Psoas muscle (tissue), 7 donors: ENCODE measurements at regions not wholly inside any gene's neighbourhood (a gene's known extent, or its start where the extent isn't known, plus 50 kb on each side); places are given as distances from the start of the nearest gene placed in this dataset.

ENCODE experiments used
- ATAC-seq, 4 donors: fragments of 200-7000 bp; cut with Tn5 transposase; one replicate each; pipeline ENCODE4 v1.9.1; 2020; ENCODE audit warnings: moderate library complexity in 3 of 4, mild to moderate bottlenecking in 2 of 4
- DNase-seq, 2 donors: peaks; one replicate each; pipeline ENCODE4 v3.0.0-alpha.2; 2020
- H3K27ac ChIP-seq: fragments of 200-600 bp; one replicate; pipeline ENCODE4 v1.8.0; 2022
- H3K27me3 ChIP-seq, 3 donors: fragments of 200-600 bp in 1 of 3; one replicate each; pipeline versions ENCODE4 v1.6.1 to v1.8.0; 2013 to 2022; ENCODE audit warnings: low read length in 2 of 3, mild to moderate bottlenecking in 2 of 3, moderate library complexity in 1 of 3; ENCODE audit not compliant: insufficient read depth in 3 of 3
- H3K36me3 ChIP-seq, 2 donors: fragments of 200-600 bp in 1 of 2; one replicate each; pipeline versions ENCODE4 v1.6.1 to v1.8.0; 2013 to 2022; ENCODE audit warnings: low read depth in 1 of 2, mild to moderate bottlenecking in 1 of 2, moderate library complexity in 1 of 2; ENCODE audit not compliant: insufficient read depth in 1 of 2
- H3K4me1 ChIP-seq: fragments of 200-600 bp; one replicate; pipeline ENCODE4 v1.8.0; 2022
- H3K4me3 ChIP-seq: fragments of 200-600 bp; one replicate; pipeline ENCODE4 v1.8.0; 2022; ENCODE audit warnings: mild to moderate bottlenecking
- H3K9me3 ChIP-seq: fragments of 200-600 bp; one replicate; pipeline ENCODE4 v1.8.0; 2022
- WGBS, 3 donors: extraction: QIAGEN DNeasy Blood & Tissue Kit; methylation state at CpG; one replicate each; pipeline versions ENCODE4 v1.1.6 to v1.1.7; 2013; 5-methylcytosine and 5-hydroxymethylcytosine counted together
- intact Hi-C, 2 donors: fragments of 100-400 bp; cut with DNase I; formaldehyde crosslinking; loops; one replicate each; pipeline versions ENCODE4 v1.11.0 to v1.14.2; 2022
- TF ChIP-seq, protein P1 (sequence below): fragments of 200-600 bp; IDR thresholded peaks from one replicate; pipeline ENCODE4 v1.8.0; 2022; ENCODE audit warnings: antibody characterized with exemption
- donor health status: healthy with polysubstance abuse.
- donor health status: DM: no; HTN: no; CAD: no; lungs with moderate emphysema.
- donor health status: Bipolar disorder and iron deficiency.
- donor health status: healthy.
- donor health status: DM: yes; HTN: yes; CAD: no.
- donor health status: DM: no; HTN: no; CAD: no.
- donor health status: DM: yes; HTN: yes; CAD: no.

DNA sequence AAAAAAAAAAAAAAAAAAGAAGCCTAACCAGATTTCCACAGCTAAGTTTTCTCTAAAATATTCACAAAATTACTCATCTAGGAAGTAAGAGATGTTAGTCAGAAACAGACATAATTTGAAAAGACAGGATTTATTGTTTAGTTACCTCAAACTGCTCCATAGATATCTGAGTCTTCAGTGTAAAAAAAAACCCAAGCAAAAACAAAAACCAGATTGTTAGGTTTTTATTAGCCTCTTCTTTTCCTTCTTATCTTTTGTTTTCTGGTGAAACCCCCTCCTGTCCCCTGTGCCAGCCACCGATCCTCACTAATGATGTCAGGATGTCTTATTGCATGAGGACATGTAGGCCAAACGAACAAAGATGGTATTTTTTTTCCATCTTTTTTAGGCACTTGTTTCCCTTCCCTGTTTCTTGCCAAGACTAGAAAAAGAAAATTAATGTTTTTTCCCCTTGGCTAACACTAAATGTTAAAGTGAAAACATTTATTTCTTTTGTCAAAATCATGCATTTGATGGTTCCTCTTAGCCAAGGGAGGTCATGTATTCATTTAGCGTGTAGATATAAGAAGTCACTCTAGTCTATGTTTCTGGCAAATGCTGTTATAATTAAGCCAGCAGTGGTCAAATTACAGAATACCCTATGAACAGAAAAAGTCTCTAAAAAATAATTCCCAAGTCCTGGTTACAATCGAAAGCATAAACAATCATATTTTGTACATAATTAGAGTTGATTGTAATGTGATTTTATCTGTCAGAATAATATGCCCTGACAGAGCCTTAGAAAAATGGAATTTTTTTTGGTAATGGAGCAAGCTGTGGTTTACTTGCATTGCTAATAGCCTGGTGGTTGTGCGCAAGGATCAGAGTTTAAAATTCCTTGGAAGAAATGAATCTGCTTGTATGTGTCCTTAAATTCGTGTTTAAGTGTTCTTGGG lies 702.4 kb upstream of the FZD8 start:
- intact Hi-C loops = no loop called here
- Histone ChIP-seq H3K27ac (no peak overlapping the region), H3K4me1 (no peaks in the 10 kb centered on the region), H3K9me3 (no peaks in the 10 kb centered on the region), H3K36me3 (no peaks in the 10 kb centered on the region), H3K27me3 (no peaks in the 10 kb centered on the region), H3K4me3 (no peak overlapping the region)
- WGBS, 3 donors = 38 to 47% (median 42%) methylated on average over 6 of the region's 6 CpGs
- TF ChIP-seq, protein P1, sequence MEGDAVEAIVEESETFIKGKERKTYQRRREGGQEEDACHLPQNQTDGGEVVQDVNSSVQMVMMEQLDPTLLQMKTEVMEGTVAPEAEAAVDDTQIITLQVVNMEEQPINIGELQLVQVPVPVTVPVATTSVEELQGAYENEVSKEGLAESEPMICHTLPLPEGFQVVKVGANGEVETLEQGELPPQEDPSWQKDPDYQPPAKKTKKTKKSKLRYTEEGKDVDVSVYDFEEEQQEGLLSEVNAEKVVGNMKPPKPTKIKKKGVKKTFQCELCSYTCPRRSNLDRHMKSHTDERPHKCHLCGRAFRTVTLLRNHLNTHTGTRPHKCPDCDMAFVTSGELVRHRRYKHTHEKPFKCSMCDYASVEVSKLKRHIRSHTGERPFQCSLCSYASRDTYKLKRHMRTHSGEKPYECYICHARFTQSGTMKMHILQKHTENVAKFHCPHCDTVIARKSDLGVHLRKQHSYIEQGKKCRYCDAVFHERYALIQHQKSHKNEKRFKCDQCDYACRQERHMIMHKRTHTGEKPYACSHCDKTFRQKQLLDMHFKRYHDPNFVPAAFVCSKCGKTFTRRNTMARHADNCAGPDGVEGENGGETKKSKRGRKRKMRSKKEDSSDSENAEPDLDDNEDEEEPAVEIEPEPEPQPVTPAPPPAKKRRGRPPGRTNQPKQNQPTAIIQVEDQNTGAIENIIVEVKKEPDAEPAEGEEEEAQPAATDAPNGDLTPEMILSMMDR = no peak
- DNase-seq (no peak), ATAC-seq (no peak)

DNA sequence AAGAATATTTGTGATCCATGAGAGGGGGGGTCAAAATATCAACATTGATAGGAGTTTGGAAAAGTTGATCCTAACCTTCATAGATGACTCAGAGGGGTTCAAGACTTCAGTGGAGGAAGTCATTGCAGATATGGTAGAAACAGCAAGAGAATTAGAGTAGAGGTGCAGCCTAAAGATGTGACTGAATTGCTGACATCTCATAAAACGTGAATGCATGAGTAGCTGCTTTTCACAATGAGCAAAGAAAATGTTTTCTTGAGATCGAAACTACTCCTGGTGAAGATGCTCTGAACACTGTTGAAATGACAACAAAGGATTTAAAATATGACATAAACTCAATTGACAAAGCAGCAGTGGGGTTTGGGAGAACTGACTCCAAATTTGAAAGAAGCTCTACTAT lies 700.7 kb upstream of the FZD8 start:
- Histone ChIP-seq H3K27ac (no peak overlapping the region), H3K27me3 (no peaks in the 10 kb centered on the region), H3K36me3 (no peaks in the 10 kb centered on the region), H3K9me3 (no peaks in the 10 kb centered on the region), H3K4me3 (no peak overlapping the region), H3K4me1 (no peaks in the 10 kb centered on the region)
- TF ChIP-seq, protein P1 = no peak
- 48 to 74% (median 50%) methylated on average over 2 of the region's 2 CpGs for WGBS, 3 donors
- intact Hi-C loops = no loop called here
- no peak for DNase-seq
- ATAC-seq = no peak

DNA sequence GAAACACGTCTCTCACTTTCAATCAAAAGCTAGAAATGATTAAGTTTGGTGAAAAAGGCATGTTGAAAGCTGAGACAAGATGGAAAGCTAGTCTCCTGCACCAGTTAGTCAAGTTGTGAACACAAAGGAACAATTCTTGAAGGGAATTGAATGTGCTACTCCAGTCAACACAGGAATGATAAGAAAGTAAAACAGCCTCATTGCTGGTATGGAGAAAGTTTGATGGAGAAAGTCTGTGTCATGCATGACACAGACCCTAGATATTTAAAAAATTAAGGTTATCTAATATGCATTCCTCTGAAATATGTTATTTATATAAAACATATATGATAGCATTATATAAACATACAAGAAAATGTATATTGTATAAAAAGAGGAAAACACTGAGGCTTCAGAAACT lies 699.4 kb upstream of the FZD8 start:
- no peaks in the 10 kb centered on the region for H3K9me3 ChIP-seq
- H3K36me3 ChIP-seq = no peaks in the 10 kb centered on the region
- DNase-seq (no peak), ATAC-seq (no peak)
- H3K27ac ChIP-seq = no peak overlapping the region
- 95 to 100% (median 97%) methylated on average over 1 of the region's 1 CpG for WGBS, 3 donors
- H3K4me1 ChIP-seq = no peaks in the 10 kb centered on the region
- H3K27me3 ChIP-seq = no peaks in the 10 kb centered on the region
- H3K4me3 ChIP-seq = no peak overlapping the region
- TF ChIP-seq, protein P1 = no peak
- intact Hi-C loops = no loop called here

DNA sequence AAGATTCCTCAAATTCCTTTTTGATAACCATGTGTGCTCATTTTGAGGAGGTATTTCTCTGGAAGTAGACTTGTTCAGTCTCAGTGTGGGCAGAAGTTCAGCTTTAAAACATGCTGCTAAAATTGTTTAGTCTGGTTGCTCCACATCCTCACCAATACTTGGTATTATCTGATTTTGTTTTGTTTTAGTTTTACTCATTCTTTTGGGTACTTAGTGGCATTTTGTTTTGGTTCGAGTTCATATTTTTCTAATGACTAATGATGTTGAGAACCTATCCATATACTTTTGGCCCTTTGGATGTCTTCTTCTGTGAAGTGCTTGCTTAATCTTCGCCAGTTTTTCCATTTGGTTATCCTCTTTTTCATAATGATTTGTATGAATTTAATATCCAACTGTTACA lies 694.2 kb upstream of the FZD8 start:
- ATAC-seq (no peak), DNase-seq (no peak)
- no peaks in the 10 kb centered on the region for H3K27me3 ChIP-seq
- intact Hi-C loops = no loop called here
- H3K9me3 ChIP-seq = no peaks in the 10 kb centered on the region
- H3K27ac ChIP-seq = no peak overlapping the region
- WGBS, 3 donors = 90 to 96% (median 94%) methylated on average over 2 of the region's 2 CpGs
- no peak overlapping the region for H3K4me3 ChIP-seq
- H3K36me3 ChIP-seq = no peaks in the 10 kb centered on the region
- H3K4me1 ChIP-seq = no peaks in the 10 kb centered on the region
- TF ChIP-seq, protein P1 = no peak
